ENCODE measurements at regions not wholly inside any gene's neighbourhood (a gene's known extent, or its start where the extent isn't known, plus 50 kb on each side); places are given as distances from the start of the nearest gene placed in this dataset.

DNA sequence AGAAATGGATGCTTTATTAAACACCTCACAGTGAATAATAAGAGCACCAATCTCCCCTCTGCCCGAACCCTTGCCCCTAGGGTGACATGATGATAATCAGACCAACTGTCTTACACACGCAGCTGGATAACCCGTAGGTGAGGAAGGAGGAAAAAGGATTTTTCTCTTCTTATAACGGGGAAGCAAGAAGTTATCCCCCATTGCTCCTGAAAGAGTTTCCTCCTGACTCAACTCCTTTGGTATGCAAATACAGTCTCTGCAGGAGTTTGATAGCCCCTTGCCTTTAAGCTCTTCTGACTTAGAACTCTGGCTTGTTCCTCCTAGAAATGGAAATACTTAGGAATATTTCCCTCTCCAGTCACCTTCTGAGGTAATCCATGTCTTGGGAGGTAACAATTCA lies 455.8 kb downstream of the TMEM135 start:
- no peaks in the 10 kb centered on the region for H3K36me3 ChIP-seq (ENCODE audit: low read depth)
- H3K4me1 ChIP-seq (ENCODE audit: low read depth) = no peaks in the 10 kb centered on the region
- intact Hi-C loops (cut with DNase I, micrococcal nuclease) = no loop called here
- no peak for DNase-seq
- H3K4me3 ChIP-seq = no peak overlapping the region
- TF ChIP-seq, protein P1, sequence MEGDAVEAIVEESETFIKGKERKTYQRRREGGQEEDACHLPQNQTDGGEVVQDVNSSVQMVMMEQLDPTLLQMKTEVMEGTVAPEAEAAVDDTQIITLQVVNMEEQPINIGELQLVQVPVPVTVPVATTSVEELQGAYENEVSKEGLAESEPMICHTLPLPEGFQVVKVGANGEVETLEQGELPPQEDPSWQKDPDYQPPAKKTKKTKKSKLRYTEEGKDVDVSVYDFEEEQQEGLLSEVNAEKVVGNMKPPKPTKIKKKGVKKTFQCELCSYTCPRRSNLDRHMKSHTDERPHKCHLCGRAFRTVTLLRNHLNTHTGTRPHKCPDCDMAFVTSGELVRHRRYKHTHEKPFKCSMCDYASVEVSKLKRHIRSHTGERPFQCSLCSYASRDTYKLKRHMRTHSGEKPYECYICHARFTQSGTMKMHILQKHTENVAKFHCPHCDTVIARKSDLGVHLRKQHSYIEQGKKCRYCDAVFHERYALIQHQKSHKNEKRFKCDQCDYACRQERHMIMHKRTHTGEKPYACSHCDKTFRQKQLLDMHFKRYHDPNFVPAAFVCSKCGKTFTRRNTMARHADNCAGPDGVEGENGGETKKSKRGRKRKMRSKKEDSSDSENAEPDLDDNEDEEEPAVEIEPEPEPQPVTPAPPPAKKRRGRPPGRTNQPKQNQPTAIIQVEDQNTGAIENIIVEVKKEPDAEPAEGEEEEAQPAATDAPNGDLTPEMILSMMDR (IDR thresholded peaks at IDR 0.05) = no peak
- ATAC-seq = no peak
- no peaks in the 10 kb centered on the region for H3K9me3 ChIP-seq

DNA sequence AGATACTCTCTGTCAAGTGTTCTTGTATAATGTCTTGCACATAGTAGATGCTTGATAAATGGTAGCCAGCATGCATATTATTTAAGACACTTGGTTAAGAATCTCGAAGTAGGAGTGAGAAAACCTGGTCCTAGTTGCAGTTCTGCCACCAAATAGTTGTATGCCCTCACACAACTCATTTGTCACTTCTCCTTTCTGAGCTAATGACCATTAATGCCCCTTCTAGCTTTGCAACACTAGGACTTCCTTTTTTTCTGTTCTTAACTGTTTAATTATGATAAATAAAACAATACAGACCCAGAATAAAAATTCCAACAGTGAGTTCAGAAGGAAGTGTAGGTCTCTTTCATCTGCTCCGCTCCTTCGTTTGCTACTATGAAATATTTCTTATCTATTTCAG lies 453.6 kb downstream of the TMEM135 start:
- TF ChIP-seq, protein P1 (IDR thresholded peaks at IDR 0.05) = no peak
- H3K4me1 ChIP-seq (ENCODE audit: low read depth) = no peaks in the 10 kb centered on the region
- no peak overlapping the region for H3K4me3 ChIP-seq
- no peaks in the 10 kb centered on the region for H3K9me3 ChIP-seq
- DNase-seq (no peak), ATAC-seq (no peak)
- no peaks in the 10 kb centered on the region for H3K36me3 ChIP-seq (ENCODE audit: low read depth)
- intact Hi-C loops (cut with DNase I, micrococcal nuclease) = no loop called here

DNA sequence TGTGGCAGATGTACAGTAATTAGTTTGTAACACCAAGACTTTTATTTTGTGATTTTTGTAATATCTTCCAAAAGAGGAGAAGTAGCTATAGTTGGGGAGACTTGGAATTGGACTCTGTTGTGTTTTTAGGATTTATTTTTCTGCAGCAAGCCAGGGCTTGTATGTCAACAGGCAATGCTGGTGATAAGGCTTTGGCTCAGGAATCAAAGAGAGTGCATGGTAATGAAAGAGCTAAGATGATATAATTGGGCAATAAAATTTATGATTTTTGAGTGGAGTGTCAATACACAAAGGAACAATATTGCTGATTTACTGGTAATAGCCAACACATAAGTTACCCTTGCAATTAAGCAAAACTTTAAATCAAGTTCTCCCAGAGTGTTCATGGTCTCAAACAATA lies 452.9 kb downstream of the TMEM135 start:
- intact Hi-C loops (cut with DNase I, micrococcal nuclease) = no loop called here
- Histone ChIP-seq H3K4me3 (no peak overlapping the region), H3K36me3 (ENCODE audit: low read depth) (no peaks in the 10 kb centered on the region), H3K4me1 (ENCODE audit: low read depth) (no peaks in the 10 kb centered on the region), H3K9me3 (no peaks in the 10 kb centered on the region)
- DNase-seq (no peak), ATAC-seq (no peak)
- TF ChIP-seq, protein P1 (IDR thresholded peaks at IDR 0.05) = no peak

DNA sequence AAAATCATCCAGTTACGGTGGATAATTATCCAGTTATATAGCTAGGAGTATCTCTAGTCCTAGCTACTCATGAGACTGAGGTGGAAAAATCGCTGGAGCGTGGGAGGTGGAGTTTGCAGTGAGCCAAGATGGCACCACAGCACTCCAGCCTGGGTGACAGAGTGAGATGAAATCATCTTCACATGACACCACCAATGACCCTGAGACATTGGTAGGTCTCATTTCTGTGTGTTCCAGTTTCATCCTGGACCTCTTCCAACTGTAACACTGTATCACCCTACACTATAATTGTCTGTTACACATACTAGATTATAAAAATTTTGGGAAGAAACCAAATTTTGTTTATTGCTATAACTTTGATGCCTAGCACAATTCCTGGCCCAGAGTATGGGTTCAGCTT lies 446.8 kb downstream of the TMEM135 start:
- TF ChIP-seq, protein P1 (IDR thresholded peaks at IDR 0.05) = no peak
- H3K9me3 ChIP-seq = no peaks in the 10 kb centered on the region
- H3K36me3 ChIP-seq (ENCODE audit: low read depth) = no peaks in the 10 kb centered on the region
- ATAC-seq (no peak), DNase-seq (no peak)
- H3K4me3 ChIP-seq = no peak overlapping the region
- H3K4me1 ChIP-seq (ENCODE audit: low read depth) = no peaks in the 10 kb centered on the region
- intact Hi-C loops (cut with DNase I, micrococcal nuclease) = no loop called here

DNA sequence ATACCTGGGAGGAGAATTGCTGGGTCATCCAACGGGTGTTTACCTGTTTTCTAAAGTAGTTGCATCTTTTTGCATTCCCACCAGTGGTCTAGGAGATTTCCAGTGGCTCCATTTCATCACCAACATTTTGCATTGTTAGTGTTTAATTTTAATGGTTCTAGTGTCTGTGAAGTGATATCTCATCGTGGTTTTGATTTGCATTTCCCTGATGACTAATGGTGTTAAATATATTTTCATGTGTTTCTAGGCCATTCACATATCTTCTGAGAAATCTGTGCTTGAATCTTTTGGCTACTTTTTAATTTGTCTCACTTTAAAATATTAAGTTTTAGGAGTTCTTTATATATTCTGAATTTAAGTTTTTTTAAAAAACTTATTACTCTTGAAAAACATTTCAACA lies 439.6 kb downstream of the TMEM135 start:
- no peaks in the 10 kb centered on the region for H3K36me3 ChIP-seq (ENCODE audit: low read depth)
- TF ChIP-seq, protein P1 (IDR thresholded peaks at IDR 0.05) = no peak
- DNase-seq (no peak), ATAC-seq (no peak)
- intact Hi-C loops (cut with DNase I, micrococcal nuclease) = no loop called here
- H3K4me3 ChIP-seq = no peak overlapping the region
- no peaks in the 10 kb centered on the region for H3K4me1 ChIP-seq (ENCODE audit: low read depth)
- no peaks in the 10 kb centered on the region for H3K9me3 ChIP-seq

DNA sequence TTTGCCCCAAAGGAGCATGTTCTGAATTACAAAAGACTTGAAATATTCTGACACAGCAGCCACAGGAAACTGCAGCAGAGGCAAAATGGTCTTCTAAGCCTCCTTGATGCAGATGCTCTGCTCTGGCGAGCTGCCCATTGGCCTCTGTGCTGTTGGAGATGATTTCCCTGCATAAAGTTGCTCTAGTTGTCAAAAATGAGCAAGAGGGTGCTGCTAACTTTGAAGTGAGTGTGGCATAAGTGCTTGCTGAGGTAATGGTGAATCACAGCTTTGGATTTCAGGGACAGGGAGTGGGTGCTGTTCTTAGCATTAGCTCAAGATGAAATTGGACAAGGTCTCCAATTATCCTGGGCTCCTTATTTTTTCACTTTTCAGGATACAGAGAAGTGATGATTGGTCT lies 435.4 kb downstream of the TMEM135 start:
- no peak overlapping the region for H3K4me3 ChIP-seq
- DNase-seq (no peak), ATAC-seq (no peak)
- TF ChIP-seq, protein P1 (IDR thresholded peaks at IDR 0.05) = no peak
- H3K9me3 ChIP-seq = no peaks in the 10 kb centered on the region
- intact Hi-C loops (cut with DNase I, micrococcal nuclease) = no loop called here
- no peaks in the 10 kb centered on the region for H3K36me3 ChIP-seq (ENCODE audit: low read depth)
- H3K4me1 ChIP-seq (ENCODE audit: low read depth) = no peaks in the 10 kb centered on the region
